Coronary artery (tissue), 2 donors: ENCODE measurements at regions not wholly inside any gene's neighbourhood (a gene's known extent, or its start where the extent isn't known, plus 50 kb on each side); places are given as distances from the start of the nearest gene placed in this dataset.

Source experiments
- DNase-seq: peaks from one replicate; pipeline ENCODE4 v3.0.0-alpha.2; 2017; ENCODE audit warnings: low spot score
- H3K27ac ChIP-seq, 2 donors: fragments of 200-600 bp; sonication (generic); one replicate each; pipeline ENCODE4 v1.5.1; 2016 to 2019
- H3K4me3 ChIP-seq: fragments of 200-600 bp; sonication (generic); 2 replicates; pipeline ENCODE4 v1.5.1; 2016; ENCODE audit warnings: mild to moderate bottlenecking, moderate library complexity
- CTCF ChIP-seq: fragments of 200-600 bp; sonication (generic); IDR thresholded peaks from one replicate; pipeline ENCODE4 v1.5.1; 2019; ENCODE audit warnings: antibody characterized with exemption

GRCh38 chr9:26559506-26559905 lies 333.1 kb downstream of the CAAP1 start:
- no peak for DNase-seq
- no peak overlapping the region for H3K4me3 ChIP-seq
- no peak for TF ChIP-seq CTCF
- H3K27ac ChIP-seq = no peak overlapping the region

GRCh38 chr9:26551971-26552370 lies 340.6 kb downstream of the CAAP1 start:
- no peak for TF ChIP-seq CTCF
- no peak for DNase-seq
- Histone ChIP-seq H3K27ac (no peak overlapping the region), H3K4me3 (no peak overlapping the region)

GRCh38 chr9:26551451-26551850 lies 341.2 kb downstream of the CAAP1 start:
- Histone ChIP-seq H3K4me3 (no peak overlapping the region), H3K27ac (no peak overlapping the region)
- no peak for TF ChIP-seq CTCF
- no peak for DNase-seq

- no peak overlapping the region for H3K27ac ChIP-seq
- H3K4me3 ChIP-seq = no peak overlapping the region
- no peak for DNase-seq
- TF ChIP-seq CTCF = no peak
Measured at GRCh38 chr9:26548781-26549290, 343.8 kb downstream of the CAAP1 start.

- TF ChIP-seq CTCF = no peak
- no peak for DNase-seq
- Histone ChIP-seq H3K27ac (no peak overlapping the region), H3K4me3 (no peak overlapping the region)
Measured at GRCh38 chr9:26539867-26540493, 352.6 kb downstream of the CAAP1 start.

- TF ChIP-seq CTCF = no peak
- H3K4me3 ChIP-seq = no peak overlapping the region
- no peak for DNase-seq
- no peak overlapping the region for H3K27ac ChIP-seq
Measured at GRCh38 chr9:26537211-26537610, 355.4 kb downstream of the CAAP1 start.

- DNase-seq = no peak
- TF ChIP-seq CTCF = no peak
- H3K27ac ChIP-seq = no peak overlapping the region
- no peak overlapping the region for H3K4me3 ChIP-seq
Measured at GRCh38 chr9:26535151-26535550, 357.5 kb downstream of the CAAP1 start.
